ENCODE measurements at regions not wholly inside any gene's neighbourhood (a gene's known extent, or its start where the extent isn't known, plus 50 kb on each side); places are given as distances from the start of the nearest gene placed in this dataset.

- H3K4me3 ChIP-seq (ENCODE audit: low read depth, low read length) = no peak overlapping the region
- no peak for DNase-seq (ENCODE audit: low read depth)
- TF ChIP-seq MAX (IDR thresholded peaks at IDR 0.05; ENCODE audit: low read depth, low read length) (no peak), POLR2A (IDR thresholded peaks at IDR 0.05; ENCODE audit: extremely low read depth, insufficient read length) (no peak), CTCF (IDR thresholded peaks at IDR 0.05; ENCODE audit: low read depth, low read length) (no peak), MYC (IDR thresholded peaks at IDR 0.05; ENCODE audit: low read depth, low read length) (no peak)
Observed at GRCh38 chr18:64474773-64475172, 325.9 kb upstream of the LINC00305 start.

- no peak overlapping the region for H3K4me3 ChIP-seq (ENCODE audit: low read depth, low read length)
- TF ChIP-seq POLR2A (IDR thresholded peaks at IDR 0.05; ENCODE audit: extremely low read depth, insufficient read length) (no peak), MAX (IDR thresholded peaks at IDR 0.05; ENCODE audit: low read depth, low read length) (no peak), MYC (IDR thresholded peaks at IDR 0.05; ENCODE audit: low read depth, low read length) (no peak), CTCF (IDR thresholded peaks at IDR 0.05; ENCODE audit: low read depth, low read length) (no peak)
- DNase-seq (ENCODE audit: low read depth) = no peak
Observed at GRCh38 chr18:64474255-64474654, 325.4 kb upstream of the LINC00305 start.

- TF ChIP-seq CTCF (IDR thresholded peaks at IDR 0.05; ENCODE audit: low read depth, low read length) = no peak
- TF ChIP-seq MAX (IDR thresholded peaks at IDR 0.05; ENCODE audit: low read depth, low read length) = no peak
- no peak for TF ChIP-seq POLR2A (IDR thresholded peaks at IDR 0.05; ENCODE audit: extremely low read depth, insufficient read length)
- no peak for TF ChIP-seq MYC (IDR thresholded peaks at IDR 0.05; ENCODE audit: low read depth, low read length)
- no peak overlapping the region for H3K4me3 ChIP-seq (ENCODE audit: low read depth, low read length)
Observed at GRCh38 chr18:64449434-64449833, 300.5 kb upstream of the LINC00305 start.

GRCh38 chr18:64444819-64445218 is 295.9 kb upstream of the LINC00305 start:
- TF ChIP-seq CTCF (IDR thresholded peaks at IDR 0.05; ENCODE audit: low read depth, low read length) = no peak
- no peak for TF ChIP-seq MYC (IDR thresholded peaks at IDR 0.05; ENCODE audit: low read depth, low read length)
- no peak for TF ChIP-seq POLR2A (IDR thresholded peaks at IDR 0.05; ENCODE audit: extremely low read depth, insufficient read length)
- TF ChIP-seq MAX (IDR thresholded peaks at IDR 0.05; ENCODE audit: low read depth, low read length) = no peak
- no peak for DNase-seq (ENCODE audit: low read depth)
- no peak overlapping the region for H3K4me3 ChIP-seq (ENCODE audit: low read depth, low read length)

More at GRCh38 chr18:64449434-64449833, 300.5 kb upstream of the LINC00305 start:
- DNase-seq (ENCODE audit: low read depth) = no peak

- no peak for TF ChIP-seq CTCF (IDR thresholded peaks at IDR 0.05; ENCODE audit: low read depth, low read length)
- no peak for TF ChIP-seq POLR2A (IDR thresholded peaks at IDR 0.05; ENCODE audit: extremely low read depth, insufficient read length)
- no peak for TF ChIP-seq MYC (IDR thresholded peaks at IDR 0.05; ENCODE audit: low read depth, low read length)
- TF ChIP-seq MAX (IDR thresholded peaks at IDR 0.05; ENCODE audit: low read depth, low read length) = no peak
- DNase-seq (ENCODE audit: low read depth) = peak; percentile 57
- H3K4me3 ChIP-seq (ENCODE audit: low read depth, low read length) = no peak overlapping the region
Observed at GRCh38 chr18:64438178-64438577, 289.3 kb upstream of the LINC00305 start.

- H3K4me3 ChIP-seq (ENCODE audit: low read depth, low read length) = no peak overlapping the region
- DNase-seq (ENCODE audit: low read depth) = peak; percentile 15
- TF ChIP-seq CTCF (IDR thresholded peaks at IDR 0.05; ENCODE audit: low read depth, low read length) = no peak
- TF ChIP-seq MAX (IDR thresholded peaks at IDR 0.05; ENCODE audit: low read depth, low read length) = no peak
- no peak for TF ChIP-seq MYC (IDR thresholded peaks at IDR 0.05; ENCODE audit: low read depth, low read length)
- no peak for TF ChIP-seq POLR2A (IDR thresholded peaks at IDR 0.05; ENCODE audit: extremely low read depth, insufficient read length)
Observed at GRCh38 chr18:64436111-64436510, 287.2 kb upstream of the LINC00305 start.
